NCI-H82 (cell line): ENCODE measurements at regions not wholly inside any gene's neighbourhood (a gene's known extent, or its start where the extent isn't known, plus 50 kb on each side); places are given as distances from the start of the nearest gene placed in this dataset.
"Not testable (repeated sequence)": the region's sequence is repeated elsewhere in the genome, so short reads cannot be mapped to it uniquely, and the experiment has no call there.

Source experiments
- DNase-seq: peaks from one replicate; lab custom pipeline; 2025; lab: John Stamatoyannopoulos, UW

DNA sequence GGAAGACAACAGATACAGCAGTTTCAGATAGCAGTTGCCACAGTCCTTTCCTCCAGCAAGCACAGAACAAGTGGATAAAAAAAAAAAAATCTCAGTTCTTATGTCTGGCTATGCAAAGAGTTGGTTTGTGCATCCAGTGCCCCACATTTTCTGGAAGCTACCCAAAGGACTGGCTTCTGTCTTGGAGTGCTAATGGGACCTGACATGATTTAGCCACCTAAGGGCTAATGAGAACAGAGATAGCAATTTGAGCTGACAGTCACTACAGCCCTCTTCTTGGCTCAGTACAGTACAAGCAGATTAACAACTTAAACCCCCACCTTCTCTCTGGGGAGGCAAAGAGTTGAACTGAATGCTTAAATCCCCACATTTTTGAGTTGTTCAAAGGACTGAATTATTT, 976.8 kb downstream of the TBC1D32 start:
- no peak for DNase-seq

DNA sequence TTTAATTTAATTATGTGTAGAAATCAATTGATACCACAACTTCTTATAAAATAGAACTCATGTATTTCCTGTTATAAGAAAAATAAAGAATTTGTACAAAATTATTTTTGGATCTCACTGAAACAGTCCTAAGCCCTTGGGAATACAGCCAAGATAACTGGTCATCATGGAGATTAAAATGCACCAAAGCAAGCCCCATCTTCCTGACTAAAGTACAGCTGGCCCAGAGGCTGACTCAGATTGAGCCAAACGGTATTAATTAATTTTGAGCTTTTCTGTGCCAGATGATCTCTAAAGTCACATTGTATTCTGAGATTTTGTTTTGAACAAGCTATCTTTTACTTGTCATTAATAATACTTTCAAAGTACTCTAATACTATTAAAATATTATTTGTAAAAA, 978.5 kb downstream of the TBC1D32 start:
- DNase-seq = no peak

DNA sequence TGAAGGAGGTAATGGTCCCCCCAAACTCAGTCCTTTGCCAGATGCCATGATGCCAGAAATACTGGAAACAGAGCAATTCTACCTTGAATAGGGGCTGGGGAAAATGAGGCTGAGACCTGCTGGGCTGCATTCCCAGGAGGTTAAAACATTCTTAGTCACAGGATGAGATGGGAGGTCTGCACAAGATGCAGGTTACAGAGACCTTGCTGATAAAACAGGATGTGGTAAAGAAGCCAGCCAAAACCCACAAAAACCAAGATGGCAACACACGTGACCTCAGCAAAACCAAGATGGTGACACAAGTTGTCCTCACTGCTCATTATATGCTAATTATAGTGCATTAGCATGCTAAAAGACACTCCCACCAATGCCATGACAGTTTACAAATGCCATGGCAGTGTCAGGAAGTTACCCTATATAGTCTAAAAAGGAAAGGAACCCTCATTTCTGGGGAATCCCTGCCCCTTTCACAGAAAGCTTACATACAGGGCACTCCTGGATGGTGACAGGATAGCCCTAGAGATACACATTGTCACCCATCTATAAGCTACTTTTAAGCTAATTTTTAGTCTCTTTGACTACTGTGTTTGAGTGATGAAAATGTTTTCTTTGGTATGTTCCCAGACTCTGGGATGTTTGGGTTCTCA, 979.7 kb downstream of the TBC1D32 start:
- no peak for DNase-seq

DNA sequence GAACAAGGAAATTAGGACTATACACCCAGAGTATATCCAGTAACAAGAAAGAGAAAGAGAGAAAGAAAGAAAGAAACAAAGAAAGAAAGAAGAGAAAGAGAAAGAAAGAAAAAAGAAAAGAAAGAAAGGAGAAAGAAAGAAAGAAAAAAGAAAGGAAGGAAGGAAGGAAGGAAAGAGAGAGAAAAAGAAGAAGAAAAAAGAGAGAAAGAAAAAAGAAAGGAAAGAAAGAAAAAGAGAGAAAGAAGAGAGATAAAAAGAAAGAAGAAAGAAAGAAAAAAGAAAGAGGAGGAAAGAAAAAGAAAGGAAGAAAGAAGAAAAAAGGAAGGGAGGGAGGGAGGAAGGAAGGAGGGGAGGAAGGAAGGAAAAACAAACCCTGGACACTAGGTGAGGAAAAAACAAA, 981.8 kb downstream of the TBC1D32 start:
- DNase-seq = no peak

DNA sequence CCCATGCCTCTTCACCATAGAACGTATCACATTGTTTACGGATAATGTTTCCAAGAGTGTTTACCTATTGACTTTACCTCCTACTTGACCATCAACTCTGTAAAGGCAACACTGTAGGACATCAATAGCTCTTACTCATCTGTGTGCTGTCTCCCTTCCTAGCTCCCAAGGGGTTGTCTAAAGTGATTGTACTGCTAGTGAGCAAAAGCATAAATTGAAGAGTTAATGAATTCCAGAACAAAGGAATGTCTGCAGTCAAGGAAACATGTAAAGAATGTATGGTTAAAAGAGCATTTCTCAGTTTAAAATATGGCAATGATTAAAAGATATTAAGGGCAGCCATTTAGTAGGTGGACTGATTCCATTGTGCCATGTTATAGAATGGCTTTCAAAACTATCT, 985.4 kb downstream of the TBC1D32 start:
- no peak for DNase-seq

DNA sequence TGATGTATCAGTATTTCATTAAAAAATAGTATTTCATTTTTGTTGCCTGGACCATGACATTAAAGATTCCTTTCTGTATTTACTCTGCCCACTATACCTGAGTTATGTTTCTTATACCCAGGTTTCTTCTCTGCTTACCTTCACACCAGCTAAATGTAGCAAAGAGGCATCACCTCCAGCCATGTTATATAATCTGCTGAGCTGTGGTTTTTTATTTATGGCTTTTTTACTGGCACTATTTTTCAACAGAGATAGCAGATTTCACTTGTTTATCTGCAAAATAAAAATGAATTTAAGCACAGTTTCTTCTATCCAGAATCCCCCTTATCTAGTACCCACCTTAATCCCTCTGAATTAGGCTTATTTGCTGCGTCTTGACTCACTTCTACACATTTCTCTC, 979.0 kb upstream of the MAN1A1 start:
- no peak for DNase-seq

DNA sequence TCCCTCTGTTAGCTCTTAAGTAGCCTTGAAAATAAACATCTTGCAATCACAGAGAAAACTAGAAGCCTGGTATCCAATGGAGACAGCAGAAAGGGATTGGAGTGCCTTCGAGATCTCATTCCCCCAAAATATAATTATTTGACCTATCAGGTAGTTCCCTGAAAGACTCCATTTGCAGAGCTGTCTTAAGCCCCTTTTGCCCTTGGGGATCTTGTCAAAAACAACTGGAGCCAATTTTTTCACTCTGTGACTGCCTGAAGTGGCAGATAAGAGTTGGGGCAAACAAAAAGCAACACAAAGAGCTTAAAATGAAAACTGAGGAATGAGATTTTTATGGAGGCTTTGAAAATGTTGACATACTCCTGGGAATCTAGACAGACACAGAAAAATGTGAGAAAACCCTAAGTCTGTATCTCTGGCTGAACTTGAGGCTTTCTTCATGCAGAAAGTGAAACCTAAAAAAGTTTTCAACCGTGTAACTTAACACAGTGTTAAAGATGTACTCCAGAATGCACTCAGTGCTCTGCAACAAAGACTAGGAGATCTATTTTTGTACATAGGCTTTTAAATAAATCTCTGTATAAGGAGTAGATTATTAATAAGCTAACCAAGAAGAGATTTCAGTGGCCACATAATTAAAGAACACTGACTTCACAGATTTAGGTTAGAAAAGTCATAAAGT, 971.1 kb upstream of the MAN1A1 start:
- no peak for DNase-seq

DNA sequence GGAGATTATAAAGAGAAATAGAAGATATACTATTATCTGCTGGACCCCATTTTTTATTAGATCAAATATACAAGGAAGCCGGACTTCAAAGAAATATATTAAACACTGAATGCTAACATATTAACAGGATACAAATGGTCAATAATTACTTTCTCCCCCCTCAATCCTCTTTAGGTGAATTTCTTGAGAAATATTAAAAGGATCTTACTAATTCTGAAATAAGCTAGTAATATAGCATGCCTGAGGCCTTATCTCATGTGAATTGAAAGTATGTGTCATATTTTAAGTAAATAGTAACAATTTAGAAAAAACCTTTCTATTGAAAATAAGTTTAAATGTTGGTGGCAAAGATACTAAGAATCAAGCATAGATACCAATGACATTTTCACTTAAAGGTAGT, 954.7 kb upstream of the MAN1A1 start:
- no peak for DNase-seq

DNA sequence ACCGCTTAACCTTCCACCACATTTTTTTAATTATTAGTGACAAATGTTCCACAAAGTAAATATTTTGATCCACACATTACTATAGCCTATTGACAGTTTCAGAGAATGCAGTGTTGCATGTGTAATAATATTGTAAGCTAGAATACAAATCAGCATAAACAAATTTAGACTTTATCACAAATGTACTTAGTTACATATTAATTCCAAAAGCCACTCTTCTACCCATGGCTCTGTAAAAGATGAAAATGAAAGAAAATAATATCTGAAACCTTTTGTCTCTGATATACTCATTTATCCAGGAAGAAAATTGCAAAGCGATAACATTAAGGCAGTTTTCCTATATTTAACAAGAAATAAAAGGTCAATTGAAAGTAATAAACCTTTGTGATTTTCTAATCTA, 954.0 kb upstream of the MAN1A1 start:
- DNase-seq = no peak

DNA sequence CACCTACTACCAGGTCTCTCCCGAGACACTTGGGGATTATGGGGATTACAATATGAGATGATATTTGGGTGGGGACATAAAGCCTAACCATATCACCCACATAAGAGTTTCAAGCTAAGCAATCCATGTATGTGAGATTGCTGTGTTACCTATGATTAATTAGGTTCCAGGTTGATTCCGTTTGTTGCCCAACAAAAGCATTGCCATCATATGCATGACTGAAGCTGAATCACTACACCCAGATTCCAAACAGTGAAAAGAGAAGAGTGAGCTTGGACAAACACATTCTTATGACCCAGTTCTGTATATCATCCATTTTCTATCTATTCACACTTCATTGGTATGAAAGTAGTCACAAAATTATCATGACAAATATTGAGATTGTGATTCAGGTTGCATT, 952.5 kb upstream of the MAN1A1 start:
- DNase-seq = peak; percentile 13

DNA sequence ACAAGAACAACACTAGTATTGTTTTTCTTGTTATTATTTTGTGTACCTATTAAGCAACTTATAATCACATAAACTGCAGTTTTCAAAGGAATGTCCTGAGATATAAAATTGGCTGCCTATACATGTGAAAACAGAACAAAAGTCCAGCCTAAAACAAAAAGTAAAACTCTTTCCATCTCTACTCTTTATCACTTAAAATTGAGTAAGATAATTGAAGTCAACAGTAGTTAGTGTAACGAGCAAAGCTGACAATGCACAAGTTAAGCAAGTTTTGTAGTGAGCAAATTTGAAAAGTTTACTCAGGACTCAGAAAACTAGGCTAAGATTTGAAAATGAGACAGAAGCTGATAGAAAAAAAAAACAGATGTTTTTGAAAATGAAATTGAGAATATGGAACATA, 941.4 kb upstream of the MAN1A1 start:
- DNase-seq = no peak

DNA sequence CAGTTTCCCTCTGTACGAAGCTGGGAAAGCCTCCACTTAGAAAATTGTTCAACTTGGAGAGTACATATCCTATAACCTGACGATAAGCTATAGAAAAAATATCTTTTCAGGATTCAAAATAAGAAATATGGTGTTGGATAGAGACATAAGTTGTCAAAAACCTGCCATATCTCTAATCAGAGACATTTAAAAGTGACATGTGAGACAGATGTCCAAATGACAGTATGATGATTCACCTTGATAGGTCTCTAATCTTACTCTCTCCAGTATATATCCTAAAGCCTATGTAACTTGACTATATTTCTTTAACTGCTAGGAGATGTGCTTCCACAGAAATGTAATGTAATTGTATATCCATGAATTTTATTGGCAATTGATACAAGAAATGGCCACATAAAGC, 932.4 kb upstream of the MAN1A1 start:
- DNase-seq = no peak

DNA sequence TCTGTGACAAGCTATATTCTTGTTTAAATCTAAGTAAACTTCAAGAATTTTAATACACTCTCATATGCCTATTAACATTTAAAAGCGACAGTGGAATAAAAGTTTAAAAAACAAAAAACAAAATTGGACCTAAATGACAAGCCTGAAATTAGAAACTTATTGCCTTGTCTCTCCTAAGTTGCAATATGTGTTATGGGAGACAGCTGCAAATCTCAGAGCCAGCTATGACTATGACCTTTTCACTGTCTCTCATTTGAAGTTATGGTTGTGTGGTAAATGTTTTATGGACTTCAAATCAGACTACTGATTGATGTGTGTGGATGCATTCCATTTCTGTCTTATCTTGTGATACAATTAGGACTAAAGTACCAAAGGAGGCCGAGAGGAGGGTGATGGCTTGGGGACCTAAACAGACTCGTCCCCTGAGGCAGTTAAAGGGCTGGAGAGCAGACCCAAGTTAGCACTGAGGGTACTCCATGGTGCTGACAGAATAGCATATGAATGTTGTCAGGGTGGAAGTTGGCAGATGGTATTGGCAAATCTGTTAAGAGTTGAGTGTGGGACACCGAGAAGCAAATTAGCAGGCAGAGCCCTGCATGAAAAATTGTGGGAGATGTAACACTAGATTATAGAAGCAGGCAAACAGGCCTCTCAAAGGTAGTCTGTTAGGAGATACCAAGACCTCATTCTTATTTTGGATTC, 930.1 kb upstream of the MAN1A1 start:
- DNase-seq = peak; percentile 33

DNA sequence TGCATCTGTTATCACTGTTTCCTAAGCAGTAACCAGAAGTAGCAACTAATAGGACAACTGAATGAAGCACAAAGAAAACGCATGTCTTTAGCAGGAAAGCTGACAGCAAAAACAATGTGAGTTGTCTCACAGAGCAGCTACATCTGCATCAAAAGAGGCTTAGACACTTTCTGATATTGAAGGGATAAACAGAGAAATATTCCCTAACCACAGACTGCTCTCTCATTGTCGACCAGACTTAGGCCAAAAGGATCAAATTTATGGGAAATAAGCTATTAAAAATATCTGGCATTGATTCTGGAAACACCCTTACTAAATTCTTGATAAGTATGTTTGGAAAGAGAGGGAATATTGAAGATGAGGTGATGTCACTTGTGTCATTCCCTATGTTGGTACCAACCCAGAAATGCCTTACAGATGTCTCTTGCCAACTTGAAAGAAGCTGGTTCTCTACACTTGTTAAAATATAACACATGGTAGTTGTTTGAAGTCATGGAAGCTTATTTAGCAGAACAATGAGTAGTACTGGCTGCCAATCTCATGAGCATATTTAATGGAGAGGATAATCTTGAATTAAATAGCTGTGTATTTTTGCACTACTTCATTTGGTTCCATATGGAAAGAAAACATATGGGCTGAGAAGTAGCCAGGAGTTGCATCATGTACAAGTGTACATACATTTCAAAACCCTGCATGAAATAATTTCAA, 929.3 kb upstream of the MAN1A1 start:
- DNase-seq = peak; percentile 4

DNA sequence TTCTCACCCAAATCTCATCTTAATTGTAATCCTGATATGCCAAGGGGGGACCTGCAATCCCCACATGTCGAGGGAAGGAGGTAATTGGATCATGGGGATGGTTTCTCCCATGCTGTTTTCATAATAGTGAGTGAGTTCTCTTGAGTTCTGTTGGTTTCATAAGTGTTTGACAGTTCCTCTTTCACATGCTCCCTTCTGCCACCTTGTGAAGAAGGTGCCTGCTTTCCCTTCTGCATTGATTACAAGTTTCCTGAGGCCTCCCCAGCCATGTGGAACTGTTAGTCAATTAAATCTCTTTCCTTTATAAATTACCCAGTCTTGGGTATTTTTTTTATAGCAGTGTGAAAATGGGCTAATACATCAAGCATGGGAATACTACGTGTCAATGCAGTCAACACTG, 925.0 kb upstream of the MAN1A1 start:
- peak; percentile 46 for DNase-seq

DNA sequence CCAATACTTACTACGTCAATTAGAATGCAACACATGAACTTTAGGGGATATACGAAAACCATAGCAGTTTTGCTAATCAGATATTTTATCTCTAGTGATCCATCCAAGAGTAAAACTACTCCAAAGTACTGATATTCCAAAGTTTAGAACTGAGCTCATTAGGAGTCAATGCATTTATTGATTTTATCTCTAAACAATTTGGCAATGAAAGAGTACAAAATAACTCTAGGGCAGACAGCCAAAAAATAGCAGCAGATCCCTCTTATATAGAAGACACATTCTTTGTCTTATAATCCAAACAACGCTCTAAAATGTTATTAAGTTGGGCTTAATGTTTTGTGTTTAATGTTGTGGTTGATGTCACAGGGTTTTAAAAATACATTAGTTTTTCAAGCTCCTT, 923.9 kb upstream of the MAN1A1 start:
- DNase-seq = no peak

DNA sequence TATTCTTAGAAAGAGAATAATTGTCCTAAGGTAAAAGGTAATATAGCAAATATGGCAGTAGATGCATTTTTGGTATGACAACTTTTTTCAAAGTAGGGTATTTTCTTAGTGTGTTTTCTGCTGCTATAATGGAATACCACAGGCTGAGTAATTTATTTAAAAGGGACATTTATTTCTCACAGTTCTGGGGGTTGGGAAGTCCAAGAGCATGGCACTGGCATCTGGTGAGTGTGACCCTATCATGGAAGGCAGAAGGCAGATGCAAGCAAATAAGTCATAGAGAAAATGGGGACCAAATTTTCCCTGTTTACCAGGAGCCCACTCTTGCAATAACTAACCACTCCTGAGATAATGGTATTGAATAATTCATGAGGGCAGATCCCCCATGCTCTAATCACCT, 922.5 kb upstream of the MAN1A1 start:
- no peak for DNase-seq

DNA sequence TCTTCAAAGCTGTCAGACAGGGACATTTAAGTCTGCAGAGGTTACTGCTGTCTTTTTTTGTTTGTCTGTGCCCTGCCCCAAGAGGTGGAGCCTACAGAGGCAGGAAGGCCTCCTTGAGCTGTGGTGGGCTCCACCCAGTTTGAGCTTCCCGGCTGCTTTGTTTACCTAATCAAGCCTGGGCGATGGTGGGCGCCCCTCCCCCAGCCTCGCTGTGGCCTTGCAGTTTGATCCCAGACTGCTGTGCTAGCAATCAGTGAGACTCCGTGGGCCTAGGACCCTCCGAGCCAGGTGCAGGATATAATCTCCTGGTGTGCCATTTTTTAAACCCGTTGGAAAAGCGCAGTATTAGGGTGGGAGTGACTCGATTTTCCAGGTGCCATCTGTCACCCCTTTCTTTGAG, 918.7 kb upstream of the MAN1A1 start:
- not testable (repeated sequence) for DNase-seq

DNA sequence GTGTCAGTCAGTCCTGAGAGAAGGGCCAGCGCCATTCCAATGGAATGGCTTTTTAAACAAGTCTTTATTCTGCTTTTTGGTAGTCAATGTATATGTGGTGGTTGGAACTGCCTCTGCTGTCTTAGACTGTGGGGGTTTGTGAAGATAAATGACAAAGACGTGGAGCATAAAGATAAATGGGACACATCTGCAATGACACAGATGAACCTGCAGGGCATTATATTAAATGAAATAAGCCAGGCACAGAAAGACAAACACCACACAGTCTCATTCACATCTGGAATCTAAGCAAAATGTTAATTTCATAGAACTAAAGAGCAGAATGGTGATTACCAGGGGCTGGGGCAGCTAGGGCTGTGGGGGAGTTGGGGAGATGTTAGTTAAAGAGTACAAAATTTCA, 912.8 kb upstream of the MAN1A1 start:
- no peak for DNase-seq

DNA sequence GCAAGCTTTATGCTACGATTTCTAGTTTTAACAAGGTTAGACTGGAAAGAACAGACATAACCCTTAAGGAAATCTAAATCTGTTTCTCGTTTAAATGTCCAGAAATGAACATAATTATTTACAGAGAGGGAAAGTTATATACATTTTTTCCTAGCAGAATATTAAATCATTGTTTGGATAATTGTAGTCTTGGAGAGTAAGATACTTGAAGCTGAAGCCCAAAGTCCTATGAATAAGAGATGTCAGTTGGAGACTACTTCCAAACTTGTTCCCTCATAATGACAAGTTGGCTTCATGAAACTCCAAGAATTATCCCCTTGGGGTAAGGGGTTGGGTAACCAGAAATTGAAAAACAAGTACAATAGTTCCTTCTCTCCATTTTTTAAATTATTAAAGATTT, 911.1 kb upstream of the MAN1A1 start:
- DNase-seq = no peak

DNA sequence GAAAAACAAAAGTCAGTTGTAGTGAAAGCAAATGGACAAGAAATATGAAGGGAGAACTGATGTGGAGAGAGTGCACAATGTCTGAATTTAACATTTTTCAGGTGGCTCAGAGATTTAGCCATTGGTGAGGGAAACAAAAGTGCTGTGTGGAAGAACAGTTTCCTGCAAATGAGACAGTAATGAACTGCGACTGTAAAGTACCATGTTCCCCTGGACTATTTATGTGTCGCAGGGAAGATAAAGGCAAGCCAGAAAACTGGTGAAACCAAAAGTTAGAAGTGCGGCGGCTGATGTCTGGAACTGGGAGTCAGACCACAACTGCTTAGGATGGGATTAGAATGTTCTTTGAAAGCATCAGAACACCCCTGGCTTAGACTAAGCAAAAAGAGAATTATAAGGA, 905.1 kb upstream of the MAN1A1 start:
- no peak for DNase-seq

DNA sequence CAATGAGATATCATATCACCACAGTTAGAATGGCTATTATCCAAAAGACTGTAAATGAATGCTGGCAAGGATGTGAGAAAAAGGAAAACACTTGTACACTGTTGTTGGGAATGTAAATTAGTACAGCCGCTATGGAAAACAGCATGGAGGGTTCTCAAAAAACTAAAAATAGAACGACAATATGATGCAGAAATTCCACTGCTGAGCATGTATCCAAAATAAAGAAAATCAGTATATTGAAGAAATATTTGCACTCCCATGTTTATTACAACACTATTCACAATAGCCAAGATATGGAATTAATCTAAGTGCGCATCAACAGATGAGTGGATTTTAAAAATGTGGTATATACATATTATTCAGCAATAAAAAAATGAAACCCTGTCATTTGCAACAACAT, 898.9 kb upstream of the MAN1A1 start:
- no peak for DNase-seq

DNA sequence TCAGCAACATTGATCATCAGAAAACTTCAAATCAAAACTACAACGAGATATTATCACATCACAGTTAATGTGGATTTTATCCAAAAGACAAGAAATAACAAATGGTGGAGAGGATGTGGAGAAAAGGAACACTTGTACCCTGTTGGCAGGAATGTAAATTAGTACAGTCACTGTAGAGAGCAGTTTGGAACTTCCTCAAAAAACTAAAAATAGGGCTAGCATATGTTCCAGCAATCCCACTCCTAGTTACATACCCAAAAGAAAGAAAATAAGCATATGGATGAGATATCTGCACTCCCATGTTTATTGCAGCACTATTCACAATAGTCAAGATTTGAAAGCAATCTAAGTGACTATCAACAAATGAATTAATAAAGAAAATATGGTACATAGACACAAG, 887.7 kb upstream of the MAN1A1 start:
- no peak for DNase-seq
